Upper lobe of left lung (tissue), 6 donors: ENCODE measurements at regions not wholly inside any gene's neighbourhood (a gene's known extent, or its start where the extent isn't known, plus 50 kb on each side); places are given as distances from the start of the nearest gene placed in this dataset.

Experiments
- ATAC-seq, 2 donors: fragments of 200-7000 bp; cut with Tn5 transposase; one replicate each; pipeline ENCODE4 v1.9.1; 2022; ENCODE audit warnings: mild to moderate bottlenecking in 2 of 2, moderate library complexity in 2 of 2; ENCODE audit not compliant: low FRiP score in 2 of 2
- DNase-seq, 2 donors: peaks; one replicate each; pipeline ENCODE4 v3.0.0-alpha.2; 2019 to 2020
- H3K27ac ChIP-seq, 4 donors: fragments of 200-600 bp; sonication (generic); one replicate each; pipeline ENCODE4 v1.5.1; 2016 to 2019
- H3K27me3 ChIP-seq, 4 donors: fragments of 200-600 bp; sonication (generic); one replicate each; pipeline ENCODE4 v1.5.1; 2017 to 2019
- H3K36me3 ChIP-seq, 4 donors: fragments of 200-600 bp; sonication (generic); one replicate each; pipeline ENCODE4 v1.5.1; 2016 to 2019
- H3K4me1 ChIP-seq, 4 donors: fragments of 200-600 bp; sonication (generic); one replicate each; pipeline ENCODE4 v1.5.1; 2018 to 2019
- H3K4me3 ChIP-seq, 4 donors: fragments of 200-600 bp; sonication (generic); one replicate each; pipeline ENCODE4 v1.5.1; 2017 to 2019; ENCODE audit warnings: mild to moderate bottlenecking in 2 of 4, moderate library complexity in 1 of 4
- H3K9me3 ChIP-seq, 4 donors: fragments of 200-600 bp; sonication (generic); one replicate each; pipeline ENCODE4 v1.5.1; 2018 to 2019
- EP300 ChIP-seq, 4 donors: sonication (generic); formaldehyde crosslinking; IDR thresholded peaks; one replicate each; pipeline ENCODE4 v1.5.1; 2017; ENCODE audit warnings: antibody characterized with exemption in 4 of 4, control low read depth in 2 of 4
- POLR2A ChIP-seq, 4 donors: fragments of 450-650 bp; IDR thresholded peaks; one replicate each; pipeline ENCODE4 v1.5.1; 2016 to 2017; ENCODE audit warnings: antibody characterized with exemption in 4 of 4, mild to moderate bottlenecking in 2 of 4
- POLR2AphosphoS5 ChIP-seq, 2 donors: sonication (generic); formaldehyde crosslinking; IDR thresholded peaks; one replicate each; pipeline ENCODE4 v1.5.1; 2017; ENCODE audit warnings: antibody characterized with exemption in 2 of 2
- WGBS, 2 donors: methylation state at CpG; one replicate each; pipeline ENCODE4 v1.1.5; 2017 to 2018; 5-methylcytosine and 5-hydroxymethylcytosine counted together
- TF ChIP-seq, protein P1 (sequence below), 6 experiments: fragments of 450-650 bp in 4 of 6; fragments of 200-600 bp in 2 of 6; sonication (generic) in 2 of 6; IDR thresholded peaks; one replicate each; pipeline ENCODE4 v1.5.1; 2016 to 2019; ENCODE audit warnings: antibody characterized with exemption in 6 of 6
- donor health status: DM: no; HTN: no; CAD: no; lungs with moderate emphysema.
- donor health status: DM: no; HTN: yes; CAD: no; lungs with severe emphysema.

- Histone ChIP-seq H3K27me3 (no peaks in the 10 kb centered on the region), H3K4me3 (no peak overlapping the region), H3K36me3 (no peaks in the 10 kb centered on the region), H3K27ac (no peak overlapping the region), H3K9me3 (no peaks in the 10 kb centered on the region), H3K4me1 (no peaks in the 10 kb centered on the region)
- TF ChIP-seq POLR2AphosphoS5 (IDR thresholded peaks at IDR 0.05) (no peak), EP300 (IDR thresholded peaks at IDR 0.05) (no peak), POLR2A (IDR thresholded peaks at IDR 0.05) (no peak)
- TF ChIP-seq, protein P1, sequence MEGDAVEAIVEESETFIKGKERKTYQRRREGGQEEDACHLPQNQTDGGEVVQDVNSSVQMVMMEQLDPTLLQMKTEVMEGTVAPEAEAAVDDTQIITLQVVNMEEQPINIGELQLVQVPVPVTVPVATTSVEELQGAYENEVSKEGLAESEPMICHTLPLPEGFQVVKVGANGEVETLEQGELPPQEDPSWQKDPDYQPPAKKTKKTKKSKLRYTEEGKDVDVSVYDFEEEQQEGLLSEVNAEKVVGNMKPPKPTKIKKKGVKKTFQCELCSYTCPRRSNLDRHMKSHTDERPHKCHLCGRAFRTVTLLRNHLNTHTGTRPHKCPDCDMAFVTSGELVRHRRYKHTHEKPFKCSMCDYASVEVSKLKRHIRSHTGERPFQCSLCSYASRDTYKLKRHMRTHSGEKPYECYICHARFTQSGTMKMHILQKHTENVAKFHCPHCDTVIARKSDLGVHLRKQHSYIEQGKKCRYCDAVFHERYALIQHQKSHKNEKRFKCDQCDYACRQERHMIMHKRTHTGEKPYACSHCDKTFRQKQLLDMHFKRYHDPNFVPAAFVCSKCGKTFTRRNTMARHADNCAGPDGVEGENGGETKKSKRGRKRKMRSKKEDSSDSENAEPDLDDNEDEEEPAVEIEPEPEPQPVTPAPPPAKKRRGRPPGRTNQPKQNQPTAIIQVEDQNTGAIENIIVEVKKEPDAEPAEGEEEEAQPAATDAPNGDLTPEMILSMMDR (IDR thresholded peaks at IDR 0.05): no peak
- DNase-seq (no peak), ATAC-seq (no peak)
- WGBS, 2 donors: 75 to 78% methylated on average over 6 of the region's 6 CpGs
These were observed 373.6 kb upstream of the ZNF608 start for GRCh38 chr5:125120012-125120411.

GRCh38 chr5:125125031-125125823 is 378.8 kb upstream of the ZNF608 start:
- 38 to 46% methylated on average over 6 of the region's 6 CpGs for WGBS, 2 donors
- H3K36me3 ChIP-seq: no peaks in the 10 kb centered on the region
- H3K27me3 ChIP-seq: no peaks in the 10 kb centered on the region
- no peak for ATAC-seq
- DNase-seq: peak in 1 of 2 donors; percentile 29
- H3K4me3 ChIP-seq: peak overlapping the region in 1 of 4 donors; percentile 15
- peaks cover 0 to 8% (median 3%) of the 10 kb centered on the region in 4 donors for H3K4me1 ChIP-seq
- H3K9me3 ChIP-seq: no peaks in the 10 kb centered on the region
- H3K27ac ChIP-seq: peak overlapping the region; percentile 5 to 32 (median 13)
- TF ChIP-seq EP300 (IDR thresholded peaks at IDR 0.05): no peak
- TF ChIP-seq POLR2A (IDR thresholded peaks at IDR 0.05): no peak
- TF ChIP-seq, protein P1 (IDR thresholded peaks at IDR 0.05): no peak
- TF ChIP-seq POLR2AphosphoS5 (IDR thresholded peaks at IDR 0.05): no peak

DNA sequence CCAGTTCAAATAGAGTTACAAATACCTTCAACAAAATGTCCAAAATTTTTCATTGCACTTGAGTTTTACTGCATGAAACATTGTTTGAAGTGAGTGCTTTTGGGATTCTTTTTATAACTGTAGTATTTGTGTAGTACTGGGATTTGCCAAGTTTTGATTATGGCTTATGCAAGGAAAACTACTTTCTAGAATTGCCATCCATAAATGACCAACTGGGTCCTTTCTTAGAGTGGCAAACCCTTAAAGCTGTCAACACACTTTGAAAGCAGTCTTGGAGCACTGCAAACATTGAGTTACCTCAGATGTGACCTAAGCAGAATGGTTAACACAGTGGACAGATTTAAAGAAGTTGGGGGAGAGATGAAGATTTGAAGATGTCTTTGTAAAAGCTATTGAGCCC is 379.6 kb upstream of the ZNF608 start:
- Histone ChIP-seq H3K9me3 (no peaks in the 10 kb centered on the region), H3K4me1 (peaks cover 0 to 8% (median 3%) of the 10 kb centered on the region in 4 donors), H3K4me3 (no peak overlapping the region), H3K27ac (no peak overlapping the region), H3K27me3 (no peaks in the 10 kb centered on the region), H3K36me3 (no peaks in the 10 kb centered on the region)
- no peak for TF ChIP-seq POLR2AphosphoS5 (IDR thresholded peaks at IDR 0.05)
- TF ChIP-seq POLR2A (IDR thresholded peaks at IDR 0.05): no peak
- TF ChIP-seq, protein P1 (IDR thresholded peaks at IDR 0.05): no peak
- TF ChIP-seq EP300 (IDR thresholded peaks at IDR 0.05): peak in 1 of 4 donors; percentile 72
- ATAC-seq (peak; percentile 38 to 53), DNase-seq (peak in 1 of 2 donors; percentile 25)

DNA sequence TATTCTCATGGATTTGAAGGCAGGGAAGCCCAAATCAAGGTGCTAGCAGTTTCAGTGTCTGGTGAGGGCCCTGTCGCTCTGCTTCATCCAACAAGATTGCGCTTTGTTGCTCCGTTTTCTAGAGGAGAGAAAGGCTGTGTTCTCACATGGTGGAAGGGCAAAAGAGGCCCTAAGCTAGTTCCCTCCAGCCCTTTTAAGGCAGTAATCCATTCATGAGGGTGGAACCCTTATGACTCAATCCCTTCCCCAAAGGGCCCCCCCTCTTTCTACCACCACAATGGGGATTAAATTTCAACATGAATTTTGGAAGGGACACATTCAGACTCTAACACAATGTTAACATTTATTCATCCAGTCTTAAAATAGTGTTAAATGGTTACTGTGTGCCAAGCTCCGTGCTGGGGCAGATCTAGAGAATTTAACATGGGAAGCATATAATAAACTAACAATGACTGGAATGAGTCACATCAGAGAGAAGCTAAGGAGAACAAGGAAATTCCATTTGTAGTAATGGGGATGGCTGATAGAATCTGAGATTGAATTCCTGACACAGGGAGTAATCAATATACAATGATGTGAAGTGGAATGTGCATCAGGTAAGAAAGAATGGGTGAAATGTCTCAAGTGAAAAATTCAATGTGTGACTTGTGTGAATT is 382.8 kb upstream of the ZNF608 start:
- Histone ChIP-seq H3K9me3 (no peaks in the 10 kb centered on the region), H3K4me3 (no peak overlapping the region), H3K27me3 (no peaks in the 10 kb centered on the region), H3K4me1 (peaks cover 0 to 8% (median 3%) of the 10 kb centered on the region in 4 donors), H3K27ac (no peak overlapping the region), H3K36me3 (no peaks in the 10 kb centered on the region)
- DNase-seq (no peak), ATAC-seq (no peak)
- WGBS, 2 donors: 91 to 93% methylated on average over 4 of the region's 4 CpGs
- TF ChIP-seq EP300 (IDR thresholded peaks at IDR 0.05) (no peak), POLR2AphosphoS5 (IDR thresholded peaks at IDR 0.05) (no peak), POLR2A (IDR thresholded peaks at IDR 0.05) (no peak)
- TF ChIP-seq, protein P1 (IDR thresholded peaks at IDR 0.05): no peak
